Tibial nerve (tissue), 4 donors: ENCODE measurements at regions not wholly inside any gene's neighbourhood (a gene's known extent, or its start where the extent isn't known, plus 50 kb on each side); places are given as distances from the start of the nearest gene placed in this dataset.
"Not testable (repeated sequence)": the region's sequence is repeated elsewhere in the genome, so short reads cannot be mapped to it uniquely, and the experiment has no call there.

Experiments
- EP300 ChIP-seq, 2 donors: sonication (generic); formaldehyde crosslinking; IDR thresholded peaks; one replicate each; pipeline ENCODE4 v1.6.1; 2017; ENCODE audit warnings: antibody characterized with exemption in 2 of 2, mild to moderate bottlenecking in 1 of 2
- POLR2A ChIP-seq, 2 donors: fragments of 450-650 bp; IDR thresholded peaks; one replicate each; pipeline ENCODE4 v1.6.1; 2017; ENCODE audit warnings: antibody characterized with exemption in 2 of 2, mild to moderate bottlenecking in 2 of 2, moderate library complexity in 2 of 2
- TF ChIP-seq, protein P1 (sequence below), 5 experiments: fragments of 200-600 bp in 3 of 5; fragments of 450-650 bp in 2 of 5; sonication (generic) in 3 of 5; IDR thresholded peaks; one replicate each; pipeline ENCODE4 v1.5.1; 2016 to 2019; ENCODE audit warnings: antibody characterized with exemption in 5 of 5, mild to moderate bottlenecking in 3 of 5, moderate library complexity in 2 of 5

DNA sequence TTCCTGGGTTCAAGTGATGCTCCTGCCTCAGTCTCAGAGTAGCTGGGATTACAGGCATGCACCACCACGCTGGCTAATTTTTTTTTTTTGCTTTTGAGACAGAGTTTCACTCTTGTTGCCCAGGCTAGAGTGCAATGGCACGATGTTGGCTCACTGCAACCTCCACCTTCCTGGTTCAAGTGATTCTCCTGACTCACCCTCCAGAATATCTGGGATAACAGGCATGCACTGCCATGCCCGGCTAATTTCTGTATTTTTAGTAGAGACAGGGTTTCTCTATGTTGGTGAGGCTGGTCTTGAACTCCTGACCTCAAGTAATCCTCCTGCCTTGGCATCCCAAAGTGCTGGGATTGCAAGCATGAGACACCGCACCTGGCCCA, 89.6 kb upstream of the KLF6 start:
- TF ChIP-seq, protein P1, sequence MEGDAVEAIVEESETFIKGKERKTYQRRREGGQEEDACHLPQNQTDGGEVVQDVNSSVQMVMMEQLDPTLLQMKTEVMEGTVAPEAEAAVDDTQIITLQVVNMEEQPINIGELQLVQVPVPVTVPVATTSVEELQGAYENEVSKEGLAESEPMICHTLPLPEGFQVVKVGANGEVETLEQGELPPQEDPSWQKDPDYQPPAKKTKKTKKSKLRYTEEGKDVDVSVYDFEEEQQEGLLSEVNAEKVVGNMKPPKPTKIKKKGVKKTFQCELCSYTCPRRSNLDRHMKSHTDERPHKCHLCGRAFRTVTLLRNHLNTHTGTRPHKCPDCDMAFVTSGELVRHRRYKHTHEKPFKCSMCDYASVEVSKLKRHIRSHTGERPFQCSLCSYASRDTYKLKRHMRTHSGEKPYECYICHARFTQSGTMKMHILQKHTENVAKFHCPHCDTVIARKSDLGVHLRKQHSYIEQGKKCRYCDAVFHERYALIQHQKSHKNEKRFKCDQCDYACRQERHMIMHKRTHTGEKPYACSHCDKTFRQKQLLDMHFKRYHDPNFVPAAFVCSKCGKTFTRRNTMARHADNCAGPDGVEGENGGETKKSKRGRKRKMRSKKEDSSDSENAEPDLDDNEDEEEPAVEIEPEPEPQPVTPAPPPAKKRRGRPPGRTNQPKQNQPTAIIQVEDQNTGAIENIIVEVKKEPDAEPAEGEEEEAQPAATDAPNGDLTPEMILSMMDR (IDR thresholded peaks at IDR 0.05) = not testable (repeated sequence)
- TF ChIP-seq POLR2A, EP300 (IDR thresholded peaks at IDR 0.05): not testable (repeated sequence)
